Tibial nerve (tissue), 4 donors: ENCODE measurements at regions not wholly inside any gene's neighbourhood (a gene's known extent, or its start where the extent isn't known, plus 50 kb on each side); places are given as distances from the start of the nearest gene placed in this dataset.

Experiments
- DNase-seq, 2 donors: peaks; one replicate each; pipeline ENCODE4 v3.0.0-alpha.2; 2019; ENCODE audit warnings: low spot score in 2 of 2
- H3K27ac ChIP-seq, 4 donors: fragments of 200-600 bp; sonication (generic) in 3 of 4; one replicate each; pipeline ENCODE4 v1.5.1; 2017 to 2019; ENCODE audit warnings: mild to moderate bottlenecking in 1 of 4
- H3K27me3 ChIP-seq, 2 donors: fragments of 200-600 bp; sonication (generic) in 1 of 2; one replicate each; pipeline versions ENCODE4 v1.5.1 to v1.6.0; 2017 to 2019
- H3K36me3 ChIP-seq, 3 donors: fragments of 200-600 bp; sonication (generic); one replicate each; pipeline ENCODE4 v1.5.1; 2018 to 2019
- H3K4me1 ChIP-seq, 4 donors: fragments of 200-600 bp; sonication (generic) in 3 of 4; one replicate each; pipeline ENCODE4 v1.5.1; 2017 to 2019
- H3K4me3 ChIP-seq, 4 donors: fragments of 200-600 bp; sonication (generic) in 3 of 4; one replicate each; pipeline ENCODE4 v1.5.1; 2017 to 2019; ENCODE audit warnings: mild to moderate bottlenecking in 1 of 4, moderate library complexity in 1 of 4
- H3K9me3 ChIP-seq, 4 donors: fragments of 200-600 bp; sonication (generic) in 3 of 4; one replicate each; pipeline ENCODE4 v1.5.1; 2017 to 2019
- CTCF ChIP-seq, 5 experiments: fragments of 200-600 bp in 3 of 5; fragments of 450-650 bp in 2 of 5; sonication (generic) in 3 of 5; IDR thresholded peaks; one replicate each; pipeline ENCODE4 v1.5.1; 2016 to 2019; ENCODE audit warnings: antibody characterized with exemption in 5 of 5, mild to moderate bottlenecking in 3 of 5, moderate library complexity in 2 of 5
- EP300 ChIP-seq, 2 donors: sonication (generic); formaldehyde crosslinking; IDR thresholded peaks; one replicate each; pipeline ENCODE4 v1.6.1; 2017; ENCODE audit warnings: antibody characterized with exemption in 2 of 2, mild to moderate bottlenecking in 1 of 2
- POLR2A ChIP-seq, 2 donors: fragments of 450-650 bp; IDR thresholded peaks; one replicate each; pipeline ENCODE4 v1.6.1; 2017; ENCODE audit warnings: antibody characterized with exemption in 2 of 2, mild to moderate bottlenecking in 2 of 2, moderate library complexity in 2 of 2
- WGBS, 2 donors: methylation state at CpG; one replicate each; pipeline ENCODE4 v1.1.5; 2018; 5-methylcytosine and 5-hydroxymethylcytosine counted together

DNA sequence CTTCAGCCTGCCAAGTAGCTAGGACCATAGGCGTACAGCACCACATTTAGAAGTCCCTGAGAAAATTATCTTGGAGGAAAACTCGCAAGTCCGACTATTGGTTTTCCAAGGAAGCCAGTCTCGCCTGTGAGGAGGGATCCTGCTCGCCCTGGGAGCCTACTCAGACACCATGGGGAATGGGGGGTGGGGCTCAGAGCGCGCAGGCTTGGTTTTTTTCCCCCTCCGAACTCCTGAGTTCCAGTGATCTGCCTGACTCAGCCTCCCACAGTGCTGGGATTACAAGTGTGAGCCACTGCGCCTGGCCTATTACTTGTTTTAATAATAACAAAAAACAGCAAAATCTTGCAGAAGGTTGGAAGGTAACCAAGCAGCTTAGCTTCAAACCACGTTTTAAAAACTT lies 153.7 kb downstream of the OR2B2 start:
- Histone ChIP-seq H3K27ac (no peak overlapping the region), H3K4me1 (peaks cover 0 to 14% (median 4%) of the 10 kb centered on the region in 4 donors), H3K27me3 (peaks cover 0 to 72% of the 10 kb centered on the region in 2 donors), H3K4me3 (no peak overlapping the region), H3K9me3 (no peaks in the 10 kb centered on the region), H3K36me3 (no peaks in the 10 kb centered on the region)
- DNase-seq, result no peak
- TF ChIP-seq EP300 (IDR thresholded peaks at IDR 0.05) (no peak), POLR2A (IDR thresholded peaks at IDR 0.05) (no peak), CTCF (IDR thresholded peaks at IDR 0.05) (no peak)
- 66 to 74% methylated on average over 10 of the region's 10 CpGs for WGBS, 2 donors

DNA sequence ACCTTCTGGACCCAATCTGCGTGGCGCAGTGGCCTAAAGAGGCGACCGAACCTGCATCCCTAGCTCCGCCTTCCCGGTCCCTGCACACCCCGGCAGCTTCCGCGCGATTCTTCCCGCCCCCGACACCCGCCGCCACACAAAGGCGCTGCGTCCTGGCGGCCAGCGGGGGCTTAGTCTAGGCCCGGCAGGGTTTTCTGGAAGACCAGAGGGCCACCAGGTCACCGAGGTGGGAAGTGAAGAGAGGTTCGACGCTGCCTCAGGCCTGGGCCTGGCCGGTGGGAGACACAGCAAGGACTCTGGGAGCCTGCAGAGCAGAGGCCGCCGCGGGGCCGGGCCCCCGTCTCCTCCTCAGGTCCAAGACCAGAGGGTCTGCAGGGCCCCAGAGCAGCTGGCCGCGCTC lies 154.9 kb downstream of the OR2B2 start:
- H3K4me1 ChIP-seq, result peaks cover 0 to 15% (median 4%) of the 10 kb centered on the region in 4 donors
- no peak for TF ChIP-seq EP300 (IDR thresholded peaks at IDR 0.05)
- no peak for TF ChIP-seq CTCF (IDR thresholded peaks at IDR 0.05)
- no peak for TF ChIP-seq POLR2A (IDR thresholded peaks at IDR 0.05)
- H3K27me3 ChIP-seq, result peaks cover 0 to 62% of the 10 kb centered on the region in 2 donors
- H3K36me3 ChIP-seq, result no peaks in the 10 kb centered on the region
- H3K4me3 ChIP-seq, result peak overlapping the region in 2 of 4 donors; percentile 30 to 49
- H3K27ac ChIP-seq, result no peak overlapping the region
- WGBS, 2 donors, result 6 to 14% methylated on average over 24 to 30 of the region's 30 CpGs
- no peak for DNase-seq
- H3K9me3 ChIP-seq, result no peaks in the 10 kb centered on the region

DNA sequence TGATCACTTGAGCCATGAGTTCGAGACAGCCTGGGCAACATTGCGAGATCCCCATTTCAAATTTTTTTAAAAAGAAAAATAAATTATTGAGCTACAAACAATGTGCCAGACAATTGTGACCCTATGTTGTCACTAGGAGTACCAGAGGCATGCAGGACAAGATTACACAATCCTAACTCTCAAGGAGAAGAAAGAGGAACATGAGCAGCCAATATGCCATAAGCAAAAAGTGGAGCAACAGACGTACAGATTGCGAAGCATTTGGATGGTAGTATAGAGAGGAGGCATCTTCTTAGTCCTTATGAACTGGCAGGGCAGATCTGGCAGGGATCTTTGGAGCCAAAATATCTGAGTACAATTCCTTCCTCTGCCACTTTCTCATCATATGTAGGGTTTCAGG lies 156.4 kb downstream of the OR2B2 start:
- 74 to 82% methylated on average over 4 of the region's 4 CpGs for WGBS, 2 donors
- Histone ChIP-seq H3K4me3 (no peak overlapping the region), H3K27me3 (peaks cover 0 to 52% of the 10 kb centered on the region in 2 donors), H3K9me3 (no peaks in the 10 kb centered on the region), H3K4me1 (peaks cover 0 to 15% (median 4%) of the 10 kb centered on the region in 4 donors), H3K36me3 (no peaks in the 10 kb centered on the region), H3K27ac (no peak overlapping the region)
- DNase-seq, result no peak
- TF ChIP-seq CTCF (IDR thresholded peaks at IDR 0.05), result no peak
- TF ChIP-seq EP300 (IDR thresholded peaks at IDR 0.05), result peak in 1 of 2 donors; percentile 31

DNA sequence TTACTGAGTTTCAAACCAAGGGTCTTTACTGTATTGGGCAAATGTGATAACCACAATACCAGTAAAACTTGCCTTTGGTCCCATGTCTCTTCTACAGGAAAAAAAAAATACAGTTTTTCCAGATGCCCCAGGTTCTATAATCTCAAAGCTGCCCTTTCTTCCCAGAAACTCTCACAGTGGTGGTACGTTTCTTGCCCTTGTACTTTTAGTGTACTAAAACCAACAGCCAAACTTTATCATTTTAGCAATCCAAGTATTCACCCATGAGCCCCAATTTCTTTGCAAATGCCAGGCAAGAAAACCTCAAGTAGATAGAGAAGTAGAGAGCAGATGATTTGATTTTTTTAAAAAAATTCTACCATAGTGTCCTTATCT lies 157.8 kb downstream of the OR2B2 start:
- no peaks in the 10 kb centered on the region for H3K9me3 ChIP-seq
- H3K4me3 ChIP-seq, result peak overlapping the region in 3 of 4 donors; percentile 55 to 68 (median 61)
- peaks cover 0 to 43% of the 10 kb centered on the region in 2 donors for H3K27me3 ChIP-seq
- no peak for DNase-seq
- no peak overlapping the region for H3K27ac ChIP-seq
- no peaks in the 10 kb centered on the region for H3K36me3 ChIP-seq
- TF ChIP-seq POLR2A (IDR thresholded peaks at IDR 0.05) (no peak), CTCF (IDR thresholded peaks at IDR 0.05) (no peak), EP300 (IDR thresholded peaks at IDR 0.05) (no peak)
- peaks cover 0 to 15% (median 4%) of the 10 kb centered on the region in 4 donors for H3K4me1 ChIP-seq
- 0 to 3% methylated on average over 1 of the region's 1 CpG for WGBS, 2 donors

DNA sequence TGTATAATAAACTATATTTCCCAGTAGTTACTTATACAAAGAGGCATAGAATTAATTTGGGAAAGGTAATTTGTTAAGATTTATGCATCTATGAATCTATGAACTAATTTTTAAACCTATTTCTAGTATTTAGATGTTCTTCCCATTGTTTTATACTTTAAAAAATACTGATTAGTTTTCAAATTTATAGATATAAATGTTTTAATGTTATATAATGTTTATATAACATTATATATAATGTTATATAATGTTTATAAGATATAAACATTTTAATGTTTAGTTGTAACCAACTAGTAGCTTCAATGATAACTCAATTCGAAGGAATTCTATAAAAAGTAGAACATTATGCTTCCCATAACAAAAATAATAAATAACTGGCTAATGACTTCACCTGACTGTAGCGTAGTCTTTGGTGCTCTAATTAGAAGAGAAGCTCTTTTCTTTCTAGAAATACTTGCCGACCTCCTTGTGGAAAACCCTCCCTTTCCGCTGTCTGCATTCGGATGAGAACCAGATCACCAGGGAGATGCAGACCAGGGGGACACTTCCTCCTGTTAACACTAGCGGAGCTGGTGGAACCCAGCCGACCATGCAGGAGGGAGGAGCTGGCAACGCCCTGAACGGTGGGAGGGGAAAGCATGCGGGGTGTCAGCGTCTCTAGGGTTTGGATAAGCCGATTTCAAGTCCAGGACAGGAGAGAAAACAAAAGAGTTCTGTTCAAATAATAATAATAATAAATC lies 158.4 kb downstream of the OR2B2 start:
- peak overlapping the region; percentile 55 to 68 (median 64) for H3K4me3 ChIP-seq
- H3K27ac ChIP-seq, result peak overlapping the region in 1 of 4 donors; percentile 24
- WGBS, 2 donors, result 0 to 1% methylated on average over 12 of the region's 12 CpGs
- no peaks in the 10 kb centered on the region for H3K36me3 ChIP-seq
- TF ChIP-seq EP300 (IDR thresholded peaks at IDR 0.05) (no peak), POLR2A (IDR thresholded peaks at IDR 0.05) (no peak), CTCF (IDR thresholded peaks at IDR 0.05) (no peak)
- H3K27me3 ChIP-seq, result peaks cover 0 to 42% of the 10 kb centered on the region in 2 donors
- H3K9me3 ChIP-seq, result no peaks in the 10 kb centered on the region
- peaks cover 0 to 15% (median 4%) of the 10 kb centered on the region in 4 donors for H3K4me1 ChIP-seq
- DNase-seq, result no peak
